Activated CD8-positive, alpha-beta memory T cell treated with anti-CD3 and anti-CD28 coated beads for 24 hours (primary cell): ENCODE measurements at regions not wholly inside any gene's neighbourhood (a gene's known extent, or its start where the extent isn't known, plus 50 kb on each side); places are given as distances from the start of the nearest gene placed in this dataset.
"Not testable (repeated sequence)": the region's sequence is repeated elsewhere in the genome, so short reads cannot be mapped to it uniquely, and the experiment has no call there.

ENCODE experiments used
- DNase-seq: peaks from one replicate; pipeline ENCODE4 v3.0.0-alpha.2; 2020

DNA sequence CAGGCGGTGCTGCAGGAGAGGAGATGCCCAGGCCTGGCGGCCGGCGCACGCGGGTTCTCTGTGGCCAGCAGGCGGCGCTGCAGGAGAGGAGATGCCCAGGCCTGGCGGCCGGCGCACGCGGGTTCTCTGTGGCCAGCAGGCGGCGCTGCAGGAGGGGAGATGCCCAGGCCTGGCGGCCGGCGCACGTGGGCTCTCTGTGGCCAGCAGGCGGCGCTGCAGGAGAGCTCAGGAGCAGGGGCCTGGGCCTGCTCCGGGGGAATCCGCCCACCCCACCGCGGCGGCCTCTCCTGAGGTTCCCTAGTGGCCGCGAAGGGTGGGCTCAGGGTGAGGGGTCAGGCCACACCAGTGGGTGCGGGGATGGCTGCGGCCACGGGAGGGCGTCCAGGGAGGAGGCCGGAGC is 75.9 kb downstream of the OR4F16 start:
- DNase-seq, result not testable (repeated sequence)

DNA sequence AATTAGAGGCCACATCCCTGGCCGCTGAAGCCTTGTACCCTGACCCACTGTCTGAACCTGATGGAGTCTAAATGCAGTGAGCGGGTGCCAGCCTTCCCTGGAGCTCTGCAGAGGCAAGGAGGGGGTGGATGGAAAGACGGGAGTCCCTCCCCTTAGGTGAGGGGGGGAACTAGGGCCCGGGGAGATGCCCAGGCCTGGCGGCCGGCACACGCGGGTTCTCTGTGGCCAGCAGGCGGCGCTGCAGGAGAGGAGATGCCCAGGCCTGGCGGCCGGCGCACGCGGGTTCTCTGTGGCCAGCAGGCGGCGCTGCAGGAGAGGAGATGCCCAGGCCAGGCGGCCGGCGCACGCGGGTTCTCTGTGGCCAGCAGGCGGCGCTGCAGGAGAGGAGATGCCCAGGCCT is 77.3 kb downstream of the OR4F16 start:
- not testable (repeated sequence) for DNase-seq

DNA sequence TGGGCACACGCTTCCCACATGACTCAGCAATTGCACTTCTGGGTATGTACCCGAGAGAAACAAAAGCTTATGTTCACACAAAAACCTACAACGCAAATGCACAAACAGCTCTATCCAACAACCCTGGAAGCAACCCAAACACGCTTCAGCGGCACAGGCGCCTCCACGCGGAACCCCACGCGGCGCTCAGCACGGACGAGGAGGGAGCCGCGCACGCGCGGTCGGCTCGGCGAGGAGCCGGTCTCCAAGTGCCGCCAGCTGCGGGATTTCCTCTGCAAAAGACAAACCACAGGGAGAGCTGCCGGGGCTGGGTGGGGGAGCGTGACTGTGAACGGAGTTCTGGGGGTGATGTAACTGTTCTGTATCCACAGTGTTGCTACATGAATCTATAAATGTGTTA is 81.2 kb downstream of the OR4F16 start:
- peak; percentile 77 for DNase-seq

DNA sequence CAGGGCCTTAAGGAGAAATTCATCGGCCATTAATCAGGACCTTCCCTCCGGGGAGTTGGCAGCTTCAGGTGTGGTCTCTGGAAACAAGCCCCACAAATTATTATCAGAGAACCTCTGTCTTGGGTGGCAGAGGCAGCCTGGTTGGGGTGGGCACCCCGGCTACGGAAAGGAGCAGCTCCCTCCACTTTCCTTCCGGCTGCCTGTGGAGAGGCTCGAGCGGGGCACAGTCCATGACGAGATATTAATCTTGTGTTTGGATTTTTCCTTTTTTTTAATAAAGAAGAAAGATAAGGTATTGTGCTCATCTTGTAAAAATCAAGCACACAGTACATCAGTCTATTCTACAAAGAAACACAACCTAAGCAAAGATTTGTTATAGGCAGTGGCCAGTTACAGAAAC is 98.2 kb downstream of the OR4F16 start:
- not testable (repeated sequence) for DNase-seq

DNA sequence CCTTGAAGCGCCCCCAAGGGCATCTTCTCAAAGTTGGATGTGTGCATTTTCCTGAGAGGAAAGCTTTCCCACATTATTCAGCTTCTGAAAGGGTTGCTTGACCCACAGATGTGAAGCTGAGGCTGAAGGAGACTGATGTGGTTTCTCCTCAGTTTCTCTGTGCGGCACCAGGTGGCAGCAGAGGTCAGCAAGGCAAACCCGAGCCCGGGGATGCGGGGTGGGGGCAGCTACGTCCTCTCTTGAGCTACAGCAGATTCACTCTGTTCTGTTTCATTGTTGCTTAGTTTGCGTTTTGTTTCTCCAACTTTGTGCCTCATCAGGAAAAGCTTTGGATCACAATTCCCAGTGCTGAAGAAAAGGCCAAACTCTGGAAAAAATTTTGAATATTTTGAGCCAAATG is 100.5 kb downstream of the OR4F16 start:
- DNase-seq, result peak; percentile 77
